ENCODE measurements at regions not wholly inside any gene's neighbourhood (a gene's known extent, or its start where the extent isn't known, plus 50 kb on each side); places are given as distances from the start of the nearest gene placed in this dataset.

DNA sequence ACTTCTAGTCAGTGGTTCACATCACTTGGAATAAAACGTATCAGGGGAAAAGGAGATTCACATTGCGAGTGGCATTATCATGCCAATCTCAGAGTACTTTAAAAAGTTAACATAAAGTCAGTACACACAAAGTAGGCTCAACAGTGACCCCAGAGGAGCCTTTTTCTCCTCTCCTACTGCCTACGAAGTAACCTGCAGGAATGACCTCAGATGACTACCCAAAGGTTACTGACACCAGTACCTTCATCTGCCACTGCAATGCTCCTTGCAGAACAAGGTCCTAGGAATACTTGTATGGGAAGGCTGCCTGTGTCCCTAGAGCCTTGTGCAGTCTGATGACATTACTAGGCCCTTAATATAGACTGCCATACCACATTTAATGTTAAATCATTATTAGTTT is 389.8 kb upstream of the LYPLAL1 start:
- no peak for TF ChIP-seq EZH2 (IDR thresholded peaks at IDR 0.05; ENCODE audit: low read length, missing control alignments)
- TF ChIP-seq, protein P1, sequence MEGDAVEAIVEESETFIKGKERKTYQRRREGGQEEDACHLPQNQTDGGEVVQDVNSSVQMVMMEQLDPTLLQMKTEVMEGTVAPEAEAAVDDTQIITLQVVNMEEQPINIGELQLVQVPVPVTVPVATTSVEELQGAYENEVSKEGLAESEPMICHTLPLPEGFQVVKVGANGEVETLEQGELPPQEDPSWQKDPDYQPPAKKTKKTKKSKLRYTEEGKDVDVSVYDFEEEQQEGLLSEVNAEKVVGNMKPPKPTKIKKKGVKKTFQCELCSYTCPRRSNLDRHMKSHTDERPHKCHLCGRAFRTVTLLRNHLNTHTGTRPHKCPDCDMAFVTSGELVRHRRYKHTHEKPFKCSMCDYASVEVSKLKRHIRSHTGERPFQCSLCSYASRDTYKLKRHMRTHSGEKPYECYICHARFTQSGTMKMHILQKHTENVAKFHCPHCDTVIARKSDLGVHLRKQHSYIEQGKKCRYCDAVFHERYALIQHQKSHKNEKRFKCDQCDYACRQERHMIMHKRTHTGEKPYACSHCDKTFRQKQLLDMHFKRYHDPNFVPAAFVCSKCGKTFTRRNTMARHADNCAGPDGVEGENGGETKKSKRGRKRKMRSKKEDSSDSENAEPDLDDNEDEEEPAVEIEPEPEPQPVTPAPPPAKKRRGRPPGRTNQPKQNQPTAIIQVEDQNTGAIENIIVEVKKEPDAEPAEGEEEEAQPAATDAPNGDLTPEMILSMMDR (conservative IDR thresholded peaks at IDR 0.05 in 1 of 2, IDR thresholded peaks at IDR 0.05 in 1 of 2; ENCODE audit: low read depth in 1 of 2, low read length in 2 of 2) = no peak
- Histone ChIP-seq H3K4me3 (replicated peaks in 1 of 4; ENCODE audit: control extremely low read depth in 1 of 4, insufficient read depth in 1 of 4, low read depth in 3 of 4, low read length in 4 of 4) (no peak overlapping the region), H3K4me2 (ENCODE audit: extremely low read depth, insufficient read depth, low read length) (no peak overlapping the region), H4K20me1 (ENCODE audit: control insufficient read depth, extremely low read depth, insufficient read depth, low read length) (no peaks in the 10 kb centered on the region), H3K4me1 (ENCODE audit: control insufficient read depth, extremely low read depth, insufficient read depth, low read length) (no peaks in the 10 kb centered on the region), H2AFZ (ENCODE audit: low read length) (no peak overlapping the region), H3K9me3 (ENCODE audit: control insufficient read depth, insufficient read depth, low read depth, low read length) (no peaks in the 10 kb centered on the region), H3K36me3 (ENCODE audit: control insufficient read depth, insufficient read depth, low read length) (no peaks in the 10 kb centered on the region), H3K79me2 (ENCODE audit: control insufficient read depth, insufficient read depth, low read length) (no peaks in the 10 kb centered on the region), H3K27ac (ENCODE audit: insufficient read depth, low read length) (no peak overlapping the region), H3K9ac (ENCODE audit: insufficient read depth, low read length) (no peak overlapping the region), H3K27me3 (ENCODE audit: control insufficient read depth, insufficient read depth, low read length) (no peaks in the 10 kb centered on the region)
- DNase-seq (ENCODE audit: low read depth in 2 of 2) = no peak

DNA sequence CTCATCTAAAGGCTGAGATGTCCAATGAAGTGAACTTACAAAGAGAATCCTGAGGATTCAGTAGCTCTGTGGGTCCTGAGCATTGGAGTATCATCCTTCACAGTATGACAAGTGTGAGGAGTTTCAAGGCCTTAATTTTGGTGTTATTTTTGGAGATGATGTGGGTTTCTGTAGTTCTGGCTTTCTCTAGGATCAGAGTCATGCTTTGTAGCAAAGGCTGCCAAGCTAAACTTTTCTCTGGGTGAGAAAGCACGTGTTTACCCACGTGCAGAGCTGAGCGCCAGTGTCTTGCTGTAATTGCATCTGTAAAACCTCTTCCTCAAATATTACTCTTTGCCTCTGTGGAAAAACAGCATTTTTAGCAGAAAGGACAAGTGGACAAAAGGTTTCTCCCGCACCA is 387.8 kb upstream of the LYPLAL1 start:
- no peaks in the 10 kb centered on the region for H4K20me1 ChIP-seq (ENCODE audit: control insufficient read depth, extremely low read depth, insufficient read depth, low read length)
- DNase-seq (ENCODE audit: low read depth in 2 of 2) = peak; percentile 69 to 75
- no peaks in the 10 kb centered on the region for H3K79me2 ChIP-seq (ENCODE audit: control insufficient read depth, insufficient read depth, low read length)
- no peaks in the 10 kb centered on the region for H3K36me3 ChIP-seq (ENCODE audit: control insufficient read depth, insufficient read depth, low read length)
- H3K27me3 ChIP-seq (ENCODE audit: control insufficient read depth, insufficient read depth, low read length) = no peaks in the 10 kb centered on the region
- H3K27ac ChIP-seq (ENCODE audit: insufficient read depth, low read length) = no peak overlapping the region
- no peaks in the 10 kb centered on the region for H3K9me3 ChIP-seq (ENCODE audit: control insufficient read depth, insufficient read depth, low read depth, low read length)
- H3K4me2 ChIP-seq (ENCODE audit: extremely low read depth, insufficient read depth, low read length) = no peak overlapping the region
- H2AFZ ChIP-seq (ENCODE audit: low read length) = no peak overlapping the region
- no peak overlapping the region for H3K9ac ChIP-seq (ENCODE audit: insufficient read depth, low read length)
- no peak overlapping the region for H3K4me3 ChIP-seq (replicated peaks in 1 of 4; ENCODE audit: control extremely low read depth in 1 of 4, insufficient read depth in 1 of 4, low read depth in 3 of 4, low read length in 4 of 4)
- H3K4me1 ChIP-seq (ENCODE audit: control insufficient read depth, extremely low read depth, insufficient read depth, low read length) = no peaks in the 10 kb centered on the region
- TF ChIP-seq, protein P1 (conservative IDR thresholded peaks at IDR 0.05 in 1 of 2, IDR thresholded peaks at IDR 0.05 in 1 of 2; ENCODE audit: low read depth in 1 of 2, low read length in 2 of 2) = no peak
- no peak for TF ChIP-seq EZH2 (IDR thresholded peaks at IDR 0.05; ENCODE audit: low read length, missing control alignments)

DNA sequence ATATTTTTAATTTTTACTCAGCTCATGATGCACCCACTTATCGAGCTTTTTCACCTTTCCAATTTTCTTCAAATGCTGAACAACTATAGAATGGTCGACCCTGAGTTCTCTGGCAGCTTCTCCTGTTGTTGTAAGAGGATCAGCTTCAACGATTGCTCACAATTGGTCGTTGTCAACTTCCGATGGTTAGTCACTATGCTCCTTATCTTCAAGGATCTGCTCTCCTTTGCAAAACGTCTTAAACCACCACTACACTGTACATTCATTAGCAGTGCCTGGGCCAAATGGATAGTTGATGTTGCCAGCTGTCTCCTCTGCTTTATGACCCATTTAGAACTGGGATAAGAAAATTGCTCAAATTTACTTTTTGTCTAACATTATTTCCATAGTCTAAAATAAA is 385.9 kb upstream of the LYPLAL1 start:
- no peak overlapping the region for H3K9ac ChIP-seq (ENCODE audit: insufficient read depth, low read length)
- H3K9me3 ChIP-seq (ENCODE audit: control insufficient read depth, insufficient read depth, low read depth, low read length) = no peaks in the 10 kb centered on the region
- H3K4me3 ChIP-seq (replicated peaks in 1 of 4; ENCODE audit: control extremely low read depth in 1 of 4, insufficient read depth in 1 of 4, low read depth in 3 of 4, low read length in 4 of 4) = no peak overlapping the region
- no peaks in the 10 kb centered on the region for H3K36me3 ChIP-seq (ENCODE audit: control insufficient read depth, insufficient read depth, low read length)
- H4K20me1 ChIP-seq (ENCODE audit: control insufficient read depth, extremely low read depth, insufficient read depth, low read length) = no peaks in the 10 kb centered on the region
- no peaks in the 10 kb centered on the region for H3K79me2 ChIP-seq (ENCODE audit: control insufficient read depth, insufficient read depth, low read length)
- H3K27ac ChIP-seq (ENCODE audit: insufficient read depth, low read length) = no peak overlapping the region
- no peak overlapping the region for H2AFZ ChIP-seq (ENCODE audit: low read length)
- TF ChIP-seq, protein P1 (conservative IDR thresholded peaks at IDR 0.05 in 1 of 2, IDR thresholded peaks at IDR 0.05 in 1 of 2; ENCODE audit: low read depth in 1 of 2, low read length in 2 of 2) = no peak
- no peak for TF ChIP-seq EZH2 (IDR thresholded peaks at IDR 0.05; ENCODE audit: low read length, missing control alignments)
- peak in 1 of 2 donors; percentile 60 for DNase-seq (ENCODE audit: low read depth in 2 of 2)
- no peak overlapping the region for H3K4me2 ChIP-seq (ENCODE audit: extremely low read depth, insufficient read depth, low read length)
- no peaks in the 10 kb centered on the region for H3K4me1 ChIP-seq (ENCODE audit: control insufficient read depth, extremely low read depth, insufficient read depth, low read length)
- no peaks in the 10 kb centered on the region for H3K27me3 ChIP-seq (ENCODE audit: control insufficient read depth, insufficient read depth, low read length)
